GM18526 (cell line): ENCODE measurements at regions not wholly inside any gene's neighbourhood (a gene's known extent, or its start where the extent isn't known, plus 50 kb on each side); places are given as distances from the start of the nearest gene placed in this dataset.

Source experiments
- POLR2A ChIP-seq: IDR thresholded peaks from 3 replicates; pipeline ENCODE4 v1.6.1; 2011; ENCODE audit not compliant: insufficient read length; ENCODE audit errors: extremely low read depth

DNA sequence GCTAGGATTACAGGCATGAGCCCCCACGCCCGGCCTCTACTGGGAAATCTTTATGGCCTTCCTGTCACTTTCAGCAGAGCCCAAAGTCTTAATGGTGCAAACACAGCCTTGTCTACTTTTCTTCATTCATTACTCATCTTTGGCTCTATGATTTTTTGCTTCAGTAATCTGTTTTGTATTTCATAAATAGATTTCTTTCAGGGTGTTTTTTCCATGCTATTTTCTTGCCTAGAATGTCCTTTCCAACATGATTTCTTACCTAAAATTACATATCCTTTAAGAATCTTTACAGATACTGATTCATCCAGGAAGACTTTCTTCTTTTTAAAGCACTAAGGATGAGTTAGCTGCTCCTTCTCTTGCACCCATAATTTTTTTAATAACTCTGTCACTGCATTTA lies 213.0 kb downstream of the TAF11L14 start:
- no peak for TF ChIP-seq POLR2A

DNA sequence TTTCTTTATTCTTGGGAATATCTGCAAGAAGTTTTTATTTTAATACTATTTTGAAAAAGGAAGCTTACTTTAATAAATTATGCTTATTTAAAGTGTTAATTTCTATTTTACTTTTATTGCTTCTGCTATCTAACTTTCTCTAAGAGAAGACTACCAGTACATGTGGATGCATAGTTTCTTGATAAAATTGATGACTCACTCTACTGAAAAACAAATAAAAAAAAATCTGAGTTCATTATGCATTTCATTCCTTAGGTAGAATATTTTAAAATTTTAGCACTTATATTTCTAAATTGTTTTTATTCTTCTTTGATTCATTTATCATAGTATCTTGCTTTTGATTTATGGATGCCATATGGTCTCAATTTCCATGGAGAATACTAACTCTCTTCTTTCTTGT lies 217.9 kb downstream of the TAF11L14 start:
- no peak for TF ChIP-seq POLR2A

DNA sequence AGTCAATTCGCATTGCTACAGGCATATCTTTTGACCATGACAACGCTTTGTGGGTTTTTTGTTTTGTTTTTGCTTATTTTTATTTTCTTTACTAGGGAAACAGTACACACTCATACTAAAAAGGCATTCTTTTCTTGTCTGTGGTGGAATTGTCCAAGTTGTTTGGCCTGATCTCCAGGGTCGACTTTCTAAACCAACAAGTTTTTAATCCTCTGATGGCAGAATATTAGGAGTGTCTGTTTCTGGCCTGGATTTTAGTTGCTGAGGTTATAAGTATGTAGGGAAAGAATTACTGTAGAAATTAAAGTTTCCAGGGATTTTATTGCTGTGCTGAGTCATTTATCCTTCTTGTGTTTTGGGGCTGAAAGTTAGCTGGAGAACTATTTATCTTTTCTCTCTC lies 218.5 kb downstream of the TAF11L14 start:
- no peak for TF ChIP-seq POLR2A

DNA sequence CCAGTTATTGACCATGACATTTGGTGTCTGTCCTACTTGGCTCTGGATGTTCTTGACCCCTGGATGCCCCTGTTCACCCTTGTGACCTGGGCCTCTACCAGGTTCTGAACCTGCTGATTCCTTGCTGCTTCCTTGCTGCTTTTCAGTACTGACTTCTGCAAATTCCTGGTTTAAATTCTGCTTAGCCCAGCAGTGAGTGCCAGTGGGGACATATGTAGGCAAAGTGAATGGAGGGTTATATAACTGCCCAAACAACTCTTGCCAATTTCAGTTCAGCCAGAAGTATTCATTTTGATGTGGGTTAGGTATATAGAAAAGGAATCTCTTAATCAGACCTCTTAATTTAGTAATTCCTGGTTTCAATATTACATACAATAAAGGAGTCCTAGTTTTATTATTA lies 220.6 kb downstream of the TAF11L14 start:
- no peak for TF ChIP-seq POLR2A

DNA sequence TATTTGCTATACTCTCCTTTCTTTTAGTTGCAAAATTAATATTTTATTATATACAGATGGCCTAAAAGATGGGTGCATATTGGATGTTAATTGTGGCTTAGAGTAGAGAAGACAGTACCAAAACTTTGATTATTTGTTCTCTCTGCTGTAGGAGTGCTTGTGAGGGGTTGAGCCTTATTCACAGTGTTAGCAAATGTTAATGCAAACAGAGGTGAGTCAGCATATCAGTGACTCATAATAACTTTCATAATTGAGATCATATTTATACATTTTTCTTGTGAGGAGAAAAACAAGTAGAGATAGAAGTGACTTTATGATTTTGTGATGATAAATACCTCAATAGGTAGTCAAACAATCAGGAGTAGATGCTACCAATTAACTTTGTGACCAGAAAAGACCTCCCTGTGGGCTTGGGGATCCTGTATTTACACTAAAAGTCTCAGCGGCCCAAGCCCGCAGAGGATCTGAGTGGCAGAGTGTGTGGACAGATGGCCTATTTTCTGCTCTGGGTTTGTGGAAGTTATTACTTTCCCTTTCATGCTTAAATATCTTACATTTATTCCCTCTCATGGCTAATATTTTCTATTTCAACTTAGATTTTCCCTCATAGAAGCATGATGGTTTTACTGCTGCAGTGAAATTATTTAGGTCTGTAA lies 226.5 kb downstream of the TAF11L14 start:
- TF ChIP-seq POLR2A = no peak

DNA sequence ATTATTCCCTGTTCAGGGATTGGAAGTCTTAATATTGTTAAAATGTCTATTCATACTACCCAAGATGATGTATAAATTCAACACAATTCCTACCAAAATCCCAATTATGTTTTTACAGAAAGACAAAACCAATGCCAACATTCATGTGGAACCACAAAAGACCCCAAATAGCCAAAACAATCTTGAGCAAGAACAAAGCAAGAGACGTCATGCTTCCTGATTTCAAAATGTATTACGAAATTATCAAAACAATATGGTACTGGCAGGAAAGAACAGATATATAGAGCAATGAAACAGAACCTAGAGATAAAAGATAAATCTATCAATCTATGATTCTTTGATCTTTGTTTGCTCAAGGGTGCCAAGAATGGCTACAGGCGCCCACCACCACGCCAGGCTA lies 237.9 kb downstream of the TAF11L14 start:
- TF ChIP-seq POLR2A = no peak

DNA sequence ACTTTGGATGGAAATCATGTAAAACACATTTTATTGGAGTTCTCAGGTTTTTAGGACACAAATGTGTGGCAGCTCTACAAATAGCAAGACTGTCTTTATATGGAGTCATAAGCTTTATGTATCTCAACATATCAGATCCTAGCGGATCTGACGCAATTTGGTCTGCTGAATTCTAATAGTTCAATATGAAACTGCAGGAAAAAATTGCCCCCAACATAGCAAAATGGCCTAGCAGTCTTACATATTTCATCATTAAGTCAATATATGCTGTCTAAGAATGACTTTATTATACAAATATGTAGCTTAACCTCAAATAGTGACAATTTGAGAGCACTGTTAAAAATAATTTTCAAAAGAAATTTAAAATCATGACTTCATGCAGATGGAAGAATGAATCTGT lies 244.3 kb downstream of the TAF11L14 start:
- no peak for TF ChIP-seq POLR2A

DNA sequence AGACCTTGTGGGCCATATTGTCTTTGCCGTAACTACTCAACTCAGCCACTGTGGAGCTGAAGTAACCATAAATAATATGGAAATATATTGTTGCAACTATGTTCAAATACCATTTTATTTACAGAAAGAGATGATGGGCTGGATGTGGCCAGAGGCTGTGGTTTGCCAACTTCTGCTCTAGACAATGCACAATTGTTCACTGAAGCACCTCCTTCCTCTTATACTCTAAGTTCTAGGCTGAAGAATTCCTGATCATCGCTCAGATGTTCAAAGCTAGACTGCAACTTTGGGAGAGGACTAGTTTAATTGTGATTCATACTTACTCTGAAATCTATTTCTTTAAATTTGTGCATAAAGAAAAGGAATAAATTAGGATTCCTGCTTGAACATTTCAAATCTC lies 245.0 kb downstream of the TAF11L14 start:
- TF ChIP-seq POLR2A = no peak

DNA sequence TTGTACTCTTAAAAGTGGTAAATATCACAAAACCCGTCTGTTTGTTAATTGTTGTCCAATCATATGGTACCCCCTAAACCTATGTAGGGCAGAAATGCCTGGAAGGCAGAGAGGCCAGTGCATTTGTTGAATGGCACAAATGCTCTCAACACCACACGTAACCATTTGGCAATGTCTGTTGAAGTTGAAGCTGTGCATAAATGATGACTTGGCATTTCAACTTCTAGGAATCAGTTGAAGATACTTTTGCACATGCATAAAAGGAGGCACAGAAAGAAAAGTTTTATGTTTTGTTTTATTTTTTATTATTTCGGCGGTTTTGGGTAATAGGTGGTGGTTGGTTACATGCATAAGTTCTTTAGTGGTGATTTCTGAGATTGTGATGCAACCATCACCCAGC lies 246.6 kb downstream of the TAF11L14 start:
- TF ChIP-seq POLR2A = no peak

DNA sequence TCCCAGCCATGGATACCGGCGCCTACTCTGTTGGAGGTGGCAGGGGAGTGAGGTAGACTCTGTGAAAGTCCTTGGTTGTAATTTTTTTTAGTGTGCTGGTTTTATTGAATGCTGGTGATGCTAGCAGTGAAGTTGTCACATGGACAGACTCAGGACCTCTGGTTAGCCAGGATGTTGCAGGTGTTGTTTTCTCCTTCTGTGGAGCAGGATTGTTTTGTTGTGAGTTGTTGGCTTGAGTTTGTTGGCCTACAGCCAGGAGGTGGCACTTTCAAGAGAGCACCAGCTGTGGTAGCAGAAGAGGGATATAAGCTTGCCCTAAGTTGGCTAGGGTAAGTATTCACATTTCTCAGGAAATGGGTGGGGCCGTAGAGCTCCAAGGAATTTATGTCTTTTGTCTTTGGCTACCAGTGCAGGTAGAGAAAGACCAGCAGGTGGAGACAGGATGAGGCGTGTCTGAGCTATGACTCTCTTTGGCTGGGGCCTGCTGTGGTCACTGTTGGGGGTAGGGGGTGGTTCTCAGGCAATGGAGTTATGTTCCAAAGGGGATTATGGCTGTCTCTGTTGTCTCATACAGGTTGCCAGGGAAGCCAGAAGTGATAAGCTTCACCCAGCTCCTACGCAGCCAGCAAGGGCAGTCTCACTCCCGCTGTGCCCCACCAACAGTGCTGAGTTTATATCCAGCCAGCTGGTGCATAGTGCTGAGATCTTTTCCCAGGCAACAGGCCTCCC lies 248.7 kb downstream of the TAF11L14 start:
- no peak for TF ChIP-seq POLR2A

DNA sequence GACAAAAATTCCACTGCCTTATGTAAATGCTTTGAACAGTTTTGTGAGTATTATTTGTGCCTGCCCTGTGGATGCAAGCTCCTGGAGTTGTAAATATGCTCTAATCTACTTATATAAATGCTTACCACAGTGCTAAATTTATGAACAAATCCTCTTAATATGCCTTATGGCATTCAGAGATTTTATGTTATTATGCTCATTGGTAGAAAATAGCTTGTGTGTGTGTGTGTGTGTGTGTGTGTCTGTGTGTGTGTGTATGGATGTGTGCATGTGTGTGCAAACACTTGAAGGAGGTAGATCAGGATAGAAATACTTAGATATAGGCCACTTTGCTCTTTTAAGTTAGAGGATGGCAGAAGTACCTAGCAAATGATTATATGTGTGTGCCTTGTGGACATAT lies 253.9 kb downstream of the TAF11L14 start:
- TF ChIP-seq POLR2A = no peak

DNA sequence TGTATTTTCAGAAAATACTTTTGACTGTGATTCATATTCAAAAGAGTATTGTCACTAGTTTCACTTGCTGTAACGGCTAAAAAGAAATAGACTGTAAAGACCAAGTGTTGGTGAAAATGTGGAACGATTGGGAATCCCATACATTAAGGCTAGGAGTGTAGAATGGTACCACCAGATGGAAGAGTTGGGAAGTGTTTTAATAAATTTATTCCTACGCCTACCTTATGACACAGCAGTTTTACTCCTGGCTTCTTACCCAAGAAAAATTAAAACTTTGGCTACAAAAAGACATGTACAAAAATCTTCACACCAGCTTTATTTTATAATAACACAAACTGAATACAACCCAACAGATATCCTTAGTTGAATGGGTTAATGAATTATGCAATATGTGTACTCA lies 256.2 kb downstream of the TAF11L14 start:
- TF ChIP-seq POLR2A = no peak

DNA sequence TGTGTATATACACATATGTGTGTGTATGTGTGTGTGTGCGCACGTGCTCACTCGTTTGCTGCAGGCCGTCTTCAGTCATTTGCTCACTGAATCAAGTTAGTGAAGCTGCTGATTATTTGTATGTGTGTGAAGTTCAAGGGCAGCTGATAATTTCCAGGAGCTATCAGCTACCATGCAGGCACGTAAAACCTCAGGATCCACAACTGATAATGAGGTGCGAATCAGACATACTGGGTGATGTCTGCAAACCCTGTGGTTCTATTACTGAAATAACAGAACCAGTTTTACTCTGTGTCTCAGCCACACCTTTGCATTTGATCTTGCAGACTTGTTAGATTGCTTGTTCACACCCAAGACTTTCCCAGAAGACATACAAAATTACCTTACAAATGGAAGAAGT lies 257.6 kb downstream of the TAF11L14 start:
- TF ChIP-seq POLR2A = no peak

DNA sequence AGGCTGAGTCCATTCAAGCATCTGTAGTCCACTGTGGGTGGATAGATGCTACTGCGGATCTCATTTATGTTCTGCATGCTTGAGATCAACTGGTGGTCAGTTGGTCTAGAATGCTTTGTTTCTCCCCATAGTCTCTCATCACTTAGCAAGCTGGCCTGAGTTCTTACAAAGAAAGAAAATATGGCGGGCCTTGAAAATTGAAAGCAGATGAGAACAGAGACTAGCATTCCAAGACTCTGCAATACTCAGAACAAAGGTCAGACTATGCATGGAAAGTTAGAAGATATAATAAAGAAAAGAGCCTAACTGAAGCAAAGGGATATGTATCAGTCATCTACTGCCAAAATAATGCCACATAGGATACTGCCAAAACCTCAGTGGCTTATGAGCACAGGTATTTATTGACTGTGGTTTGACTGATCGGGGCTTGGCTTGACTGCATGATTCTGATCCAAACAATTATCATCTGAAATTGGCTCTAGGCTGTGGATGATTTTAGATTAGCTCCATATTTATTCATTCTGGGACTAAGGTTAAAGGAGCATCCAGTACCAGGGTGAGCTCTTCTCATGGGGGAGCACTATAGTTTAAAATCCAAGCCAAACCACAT lies 258.9 kb downstream of the TAF11L14 start:
- no peak for TF ChIP-seq POLR2A

DNA sequence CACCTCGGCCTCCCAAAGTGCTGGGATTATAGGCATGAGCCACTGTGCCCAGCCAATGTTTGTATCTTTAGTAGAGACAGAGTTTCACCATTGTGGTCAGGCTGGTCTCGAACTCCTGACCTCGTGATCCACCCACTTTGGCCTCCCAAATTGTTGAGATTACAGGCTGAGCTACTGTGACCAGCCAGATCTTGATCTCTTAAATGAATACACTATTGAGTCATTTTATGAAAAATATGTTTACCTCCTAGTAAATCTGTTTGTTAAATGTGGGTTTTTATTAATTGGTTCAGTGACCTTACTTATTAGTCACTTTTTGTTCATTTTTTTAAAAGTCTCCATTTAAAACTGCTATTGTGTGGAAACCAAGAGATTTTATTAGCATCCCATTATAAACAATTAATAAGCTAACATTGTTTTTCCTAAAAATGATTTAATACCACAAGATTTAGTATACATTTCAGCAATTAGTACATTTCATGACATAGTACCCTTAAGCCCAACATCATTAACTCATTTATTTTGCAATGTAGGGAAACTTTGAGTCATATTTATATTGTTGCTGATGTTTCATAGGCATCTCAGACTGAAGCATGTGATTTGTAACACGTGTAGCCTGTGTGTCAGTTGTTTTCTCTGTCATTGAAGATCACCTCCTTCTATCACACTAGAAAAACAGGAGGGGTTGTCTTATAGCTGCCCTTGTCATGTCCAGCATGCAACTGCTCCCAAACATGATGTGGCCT lies 261.2 kb downstream of the TAF11L14 start:
- no peak for TF ChIP-seq POLR2A

DNA sequence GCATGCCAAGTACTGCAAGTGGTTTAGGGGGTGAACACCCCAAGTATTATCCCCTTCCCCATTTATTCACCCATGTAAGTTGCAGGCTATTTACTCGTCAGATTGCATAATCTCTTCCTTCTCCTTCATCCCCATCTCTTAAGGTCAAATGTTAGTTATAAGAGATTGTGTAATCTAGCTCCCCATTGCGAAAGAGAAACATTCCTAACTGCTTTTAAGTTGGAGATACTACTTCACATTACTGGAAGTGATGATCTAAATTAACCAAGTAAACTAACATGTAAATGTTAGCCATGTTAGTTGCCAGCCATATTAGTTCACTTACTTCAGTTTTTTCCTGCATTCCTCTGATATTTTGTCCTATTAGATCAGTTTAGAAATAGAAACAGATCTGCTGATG lies 262.3 kb downstream of the TAF11L14 start:
- TF ChIP-seq POLR2A = no peak
